NCI-H446 treated with DMSO at 0.1 percent for 48 hours (cell line): ENCODE measurements at regions not wholly inside any gene's neighbourhood (a gene's known extent, or its start where the extent isn't known, plus 50 kb on each side); places are given as distances from the start of the nearest gene placed in this dataset.

Source experiments
- DNase-seq: peaks from one replicate; lab custom pipeline; 2025; lab: John Stamatoyannopoulos, UW

- no peak for DNase-seq
Observed at GRCh38 chr3:27590437-27591298, 106.5 kb upstream of the SLC4A7 start.

DNA sequence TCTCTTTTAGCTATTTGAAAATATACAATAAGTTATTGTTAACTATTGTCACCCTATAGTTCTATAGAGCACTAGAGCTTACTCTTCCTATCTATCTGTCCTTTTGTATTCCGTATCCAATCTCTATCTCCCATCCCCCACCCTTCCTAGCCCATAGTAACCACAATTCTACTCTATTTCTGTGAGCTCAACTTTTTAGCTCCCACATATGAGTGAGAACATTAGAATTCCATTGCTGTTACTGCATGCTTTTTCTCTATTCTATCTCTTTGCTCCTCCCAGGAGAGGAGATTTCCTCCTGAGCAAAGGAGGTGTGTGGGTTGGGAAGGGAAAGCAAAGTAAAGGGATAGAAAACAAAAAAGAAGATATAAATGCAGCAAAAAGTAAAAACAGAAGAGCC is 105.6 kb upstream of the SLC4A7 start:
- no peak for DNase-seq

DNA sequence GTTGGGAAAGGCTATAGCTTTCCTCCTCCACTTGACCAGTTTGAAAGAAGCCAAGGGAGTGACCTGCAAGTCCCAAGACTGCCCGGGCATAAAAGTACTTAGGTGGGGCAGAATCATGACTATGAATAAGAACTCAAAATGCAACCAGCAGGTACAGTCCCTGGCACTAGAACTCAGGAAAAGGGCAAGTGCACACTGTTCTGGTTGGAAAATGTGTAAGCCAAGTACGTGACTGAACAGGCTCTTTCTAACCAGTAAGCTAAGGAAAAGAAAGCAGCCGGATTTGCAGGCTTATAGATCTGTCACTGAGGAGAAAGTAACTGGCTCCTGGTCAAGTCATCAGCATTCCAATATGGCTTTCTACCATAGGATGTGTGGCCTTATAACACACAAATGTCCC is 101.2 kb upstream of the SLC4A7 start:
- no peak for DNase-seq

DNA sequence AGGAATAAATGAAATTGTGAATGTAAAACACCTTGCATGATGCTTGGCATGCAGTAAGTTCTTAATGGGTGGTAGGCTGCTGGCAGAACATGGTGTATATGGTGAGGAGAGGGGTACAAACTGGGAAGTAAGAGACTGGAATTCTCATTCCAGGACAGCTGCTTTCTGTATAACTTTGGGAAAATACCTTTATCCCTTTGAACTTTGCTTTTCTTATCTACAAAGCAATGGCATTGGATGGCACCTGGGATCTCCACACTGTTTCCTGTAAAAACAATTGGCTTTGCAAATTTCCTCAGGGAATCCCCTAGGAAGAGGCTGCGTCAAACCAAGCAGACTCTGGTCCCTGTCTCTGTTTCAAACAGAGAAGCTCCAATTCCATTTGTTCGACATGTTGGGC is 100.7 kb upstream of the SLC4A7 start:
- no peak for DNase-seq

- DNase-seq = no peak
Observed at GRCh38 chr3:27581852-27582251, 97.7 kb upstream of the SLC4A7 start.

DNA sequence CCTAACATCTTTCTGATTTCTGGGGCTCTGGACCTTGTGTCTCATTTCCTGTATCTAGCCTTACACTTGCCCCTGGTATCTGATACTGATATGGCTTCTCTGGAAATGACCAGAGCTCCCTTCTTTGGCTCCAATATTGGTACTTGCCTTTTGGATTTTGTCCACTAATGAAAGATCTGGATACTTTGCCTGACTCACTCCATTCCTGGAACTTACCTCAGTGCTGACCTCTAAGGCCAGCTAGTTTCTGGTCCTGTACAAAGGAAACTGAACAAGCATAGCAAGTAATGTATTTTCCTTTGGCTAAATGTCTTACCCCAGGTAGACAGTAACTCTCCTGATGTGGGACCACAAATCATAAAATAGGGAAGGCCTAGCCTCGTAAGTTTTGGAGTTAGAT is 93.8 kb upstream of the SLC4A7 start:
- DNase-seq = no peak

- DNase-seq = no peak
Observed at GRCh38 chr3:27577504-27577903, 93.3 kb upstream of the SLC4A7 start.

DNA sequence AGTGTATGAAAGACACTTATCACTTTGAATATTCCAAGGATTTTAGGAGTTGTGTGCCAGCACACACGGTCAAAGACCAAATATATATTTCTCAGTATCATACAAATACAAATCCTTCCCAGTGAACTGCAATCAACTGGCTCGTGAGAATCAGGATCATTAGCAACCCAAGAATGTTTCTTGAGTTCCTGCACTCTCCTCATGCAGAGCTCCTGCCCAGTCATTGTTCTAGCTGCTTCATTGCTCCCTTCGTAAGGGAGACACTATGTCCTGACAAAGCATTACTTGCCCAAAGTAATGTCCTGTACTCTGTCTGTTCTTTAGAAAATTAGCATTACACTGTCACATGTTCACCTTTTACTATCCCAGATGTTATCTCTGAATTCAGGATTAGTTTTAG is 92.0 kb upstream of the SLC4A7 start:
- DNase-seq = no peak

- DNase-seq = no peak
Observed at GRCh38 chr3:27575499-27575898, 91.3 kb upstream of the SLC4A7 start.

DNA sequence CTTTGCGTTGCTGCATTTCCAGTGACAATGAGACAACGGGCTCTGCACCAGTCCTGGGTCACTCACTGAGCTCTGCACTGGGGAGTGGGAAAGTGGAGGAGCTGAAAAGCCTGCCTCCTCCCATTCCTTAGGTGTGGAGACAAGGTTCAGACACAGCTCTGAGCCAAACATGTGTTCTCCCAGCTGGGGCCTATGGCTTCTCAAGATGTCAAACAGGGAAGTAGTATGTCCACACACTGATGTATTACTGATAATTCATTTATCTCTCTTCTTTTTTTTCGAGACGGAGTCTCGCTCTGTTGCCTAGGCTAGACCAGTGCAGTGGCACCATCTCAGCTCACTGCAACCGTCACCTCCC is 90.2 kb upstream of the SLC4A7 start:
- DNase-seq = no peak

- DNase-seq = no peak
Observed at GRCh38 chr3:27573780-27574437, 89.7 kb upstream of the SLC4A7 start.

DNA sequence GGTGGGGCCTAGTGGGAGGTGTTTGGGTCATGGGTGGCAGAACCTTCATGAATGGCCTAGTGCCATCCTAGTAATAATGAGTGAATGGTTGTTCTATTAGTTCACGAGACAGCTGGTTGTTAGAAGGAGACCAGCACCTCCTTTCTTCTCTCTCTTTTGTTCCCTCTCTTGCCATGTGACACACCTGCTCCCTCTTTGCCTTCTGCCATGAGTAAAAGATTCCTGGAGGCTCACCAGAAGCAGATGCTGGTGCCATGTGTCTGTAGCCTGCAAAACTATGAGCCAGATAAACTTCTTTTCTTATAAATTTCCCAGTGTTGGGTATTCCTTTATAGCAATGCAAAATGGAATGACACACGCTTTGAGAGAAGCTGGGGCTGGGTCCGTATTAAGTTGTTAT is 89.0 kb upstream of the SLC4A7 start:
- no peak for DNase-seq

DNA sequence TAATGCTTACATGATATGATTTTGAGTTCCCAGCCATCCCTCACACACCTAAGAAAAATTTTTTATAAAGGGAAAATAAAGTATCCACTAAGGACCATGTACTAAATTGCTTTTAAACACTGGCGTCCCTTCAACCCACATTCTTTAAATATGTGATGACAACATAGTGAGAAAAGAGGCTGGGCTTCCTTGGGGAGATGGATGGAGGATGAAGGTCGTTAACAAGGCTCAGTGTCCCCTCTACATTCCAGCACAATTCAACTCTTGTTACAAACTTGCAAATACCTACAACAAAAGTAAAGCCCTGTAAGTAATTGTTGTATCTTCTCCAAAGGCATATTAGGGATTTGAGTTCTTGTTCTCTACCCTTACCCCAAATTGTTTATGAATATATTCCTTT is 87.2 kb upstream of the SLC4A7 start:
- no peak for DNase-seq

DNA sequence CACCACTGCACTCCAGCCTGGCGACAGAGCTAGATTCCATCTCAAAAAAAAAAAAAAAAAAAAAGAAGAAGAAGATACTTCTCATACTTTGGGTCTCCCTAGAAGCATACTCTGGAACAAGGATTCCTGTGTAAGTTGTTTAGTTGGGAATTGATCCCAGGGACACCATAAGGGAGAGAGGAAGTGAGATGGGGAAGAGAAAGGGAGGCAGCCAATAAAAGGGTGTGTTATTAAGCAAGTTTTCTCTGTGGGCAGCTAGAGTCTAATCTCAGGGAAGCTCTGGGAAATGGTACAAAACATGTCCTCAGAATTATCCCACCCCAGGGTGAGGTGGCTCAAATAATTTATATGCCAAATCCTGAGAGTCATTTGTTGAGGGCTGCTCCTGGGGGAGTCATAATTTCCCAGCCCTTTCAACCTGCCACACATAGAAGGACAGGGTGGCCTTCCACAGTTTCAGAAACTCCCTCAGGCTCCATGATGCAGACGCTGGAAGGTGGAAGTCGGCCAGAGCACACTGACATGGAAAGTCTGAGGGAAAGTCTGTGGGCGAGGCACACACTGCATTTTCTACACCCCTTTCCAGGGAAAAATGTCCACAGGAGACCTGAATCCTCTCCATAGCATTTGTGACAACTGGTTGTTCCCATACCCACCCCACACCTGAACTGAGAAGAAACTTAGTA is 86.4 kb upstream of the SLC4A7 start:
- DNase-seq = no peak

DNA sequence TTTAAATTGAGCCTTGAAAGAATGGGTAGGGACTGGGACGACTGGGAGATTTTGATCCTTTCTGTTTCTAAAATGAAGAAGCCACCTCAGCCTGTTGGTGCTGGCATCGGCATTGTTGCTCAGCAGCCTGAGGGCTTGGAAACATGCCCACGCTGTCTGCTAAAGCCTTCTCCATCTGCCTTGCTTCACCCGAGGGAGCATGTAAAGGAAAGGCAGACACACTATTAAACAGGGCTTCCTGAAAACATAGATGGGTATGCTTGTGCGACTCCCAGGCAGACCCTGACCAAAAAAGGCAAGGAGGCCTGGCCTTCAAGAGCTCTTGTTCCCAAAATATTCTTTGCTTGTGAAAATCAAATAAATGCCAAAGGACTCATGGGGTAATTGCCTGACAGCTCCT is 84.2 kb upstream of the SLC4A7 start:
- peak; percentile 82 for DNase-seq

- no peak for DNase-seq
Observed at GRCh38 chr3:27567251-27567650, 83.1 kb upstream of the SLC4A7 start.

GRCh38 chr3:27565201-27565852 is 81.1 kb upstream of the SLC4A7 start:
- DNase-seq = no peak

GRCh38 chr3:27561576-27561975 is 77.4 kb upstream of the SLC4A7 start:
- no peak for DNase-seq

- DNase-seq = peak; percentile 7
Observed at GRCh38 chr3:27560484-27561056, 76.4 kb upstream of the SLC4A7 start.

GRCh38 chr3:27559835-27560234 is 75.7 kb upstream of the SLC4A7 start:
- DNase-seq = no peak

- DNase-seq = no peak
Observed at GRCh38 chr3:27559381-27559780, 75.2 kb upstream of the SLC4A7 start.

- DNase-seq = no peak
Observed at GRCh38 chr3:27557411-27557810, 73.2 kb upstream of the SLC4A7 start.
